ENCODE measurements at regions not wholly inside any gene's neighbourhood (a gene's known extent, or its start where the extent isn't known, plus 50 kb on each side); places are given as distances from the start of the nearest gene placed in this dataset.

DNA sequence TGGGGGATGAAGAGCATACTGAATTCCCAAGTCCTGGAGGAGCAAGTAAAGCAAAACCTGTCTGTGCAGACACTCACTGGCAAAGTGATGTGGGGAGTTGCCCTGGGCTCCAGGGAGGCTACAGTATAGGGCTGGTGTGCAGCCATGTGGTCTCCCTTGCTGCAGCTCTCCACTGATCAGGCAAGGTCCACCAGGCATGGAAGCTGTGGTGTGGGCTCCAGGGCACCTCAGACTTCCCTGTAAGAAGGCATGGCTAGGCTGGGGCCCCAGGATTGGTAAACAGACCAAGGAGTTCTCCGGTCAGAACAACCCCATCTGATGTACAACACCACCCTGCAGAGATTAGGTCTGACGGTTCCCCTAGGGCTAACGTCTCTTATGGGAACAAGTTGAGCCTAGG is 241.9 kb upstream of the NDST4 start:
- DNase-seq (ENCODE audit: low read depth, low spot score) = no peak
- ChIA-PET CTCF (no interaction called here), POLR2A (no interaction called here)
- TF ChIP-seq CTCF (IDR thresholded peaks at IDR 0.05; ENCODE audit: insufficient read depth, low read length, missing control alignments) = no peak
- no peak overlapping the region for H3K4me3 ChIP-seq (ENCODE audit: low read depth, low read length)

DNA sequence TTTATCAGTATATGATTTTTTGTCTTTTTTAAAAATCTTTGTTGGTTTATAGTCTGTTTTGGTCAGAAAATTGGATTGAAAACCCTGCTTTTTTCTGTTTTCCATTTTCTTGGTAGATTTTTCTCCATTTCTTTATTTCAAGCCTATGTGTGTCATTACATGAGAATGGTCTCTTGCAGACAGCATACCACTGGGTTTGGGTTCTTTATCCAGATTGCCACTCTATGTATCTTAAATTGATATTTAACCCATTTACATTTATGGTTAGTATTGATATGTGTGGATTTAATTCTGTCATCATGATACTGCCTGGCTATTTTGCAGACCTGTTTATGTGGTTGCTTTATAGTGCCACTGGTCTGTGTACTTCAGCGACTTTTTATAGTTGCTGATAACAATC is 239.9 kb upstream of the NDST4 start:
- H3K4me3 ChIP-seq (ENCODE audit: low read depth, low read length) = no peak overlapping the region
- no peak for DNase-seq (ENCODE audit: low read depth, low spot score)
- CTCF ChIA-PET = no interaction called here
- TF ChIP-seq CTCF (IDR thresholded peaks at IDR 0.05; ENCODE audit: insufficient read depth, low read length, missing control alignments) = no peak
- POLR2A ChIA-PET = no interaction called here

DNA sequence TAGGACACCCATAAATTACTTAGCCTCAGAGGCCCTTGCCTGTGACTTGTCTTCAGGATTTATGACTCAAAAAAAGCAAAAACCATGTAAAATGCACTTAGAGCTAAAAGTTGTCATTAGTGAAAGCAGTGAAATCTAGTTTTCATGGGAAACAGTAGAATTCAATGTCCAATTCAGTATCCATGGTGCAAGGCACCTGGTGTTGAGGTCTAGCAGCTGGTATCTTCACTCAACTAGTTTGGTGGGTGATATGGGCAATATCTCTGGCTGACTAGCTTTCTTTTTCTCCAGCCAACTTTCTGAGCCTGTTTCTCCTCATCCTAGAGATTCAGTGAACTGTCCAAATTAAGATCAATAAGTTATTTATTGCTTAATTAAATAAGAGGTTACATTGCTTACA is 229.8 kb upstream of the NDST4 start:
- H3K4me3 ChIP-seq (ENCODE audit: low read depth, low read length) = no peak overlapping the region
- POLR2A ChIA-PET = no interaction called here
- no peak for DNase-seq (ENCODE audit: low read depth, low spot score)
- CTCF ChIA-PET = no interaction called here
- no peak for TF ChIP-seq CTCF (IDR thresholded peaks at IDR 0.05; ENCODE audit: insufficient read depth, low read length, missing control alignments)

GRCh38 chr4:115334736-115335411 is 221.5 kb upstream of the NDST4 start:
- ChIA-PET POLR2A (no interaction called here), CTCF (no interaction called here)
- no peak for TF ChIP-seq CTCF (IDR thresholded peaks at IDR 0.05; ENCODE audit: insufficient read depth, low read length, missing control alignments)
- no peak for DNase-seq (ENCODE audit: low read depth, low spot score)
- no peak overlapping the region for H3K4me3 ChIP-seq (ENCODE audit: low read depth, low read length)

- TF ChIP-seq CTCF (IDR thresholded peaks at IDR 0.05; ENCODE audit: insufficient read depth, low read length, missing control alignments) = no peak
- CTCF ChIA-PET = no interaction called here
- no peak for DNase-seq (ENCODE audit: low read depth, low spot score)
- POLR2A ChIA-PET = no interaction called here
- no peak overlapping the region for H3K4me3 ChIP-seq (ENCODE audit: low read depth, low read length)
Observed at GRCh38 chr4:115332078-115332477, 218.7 kb upstream of the NDST4 start.

DNA sequence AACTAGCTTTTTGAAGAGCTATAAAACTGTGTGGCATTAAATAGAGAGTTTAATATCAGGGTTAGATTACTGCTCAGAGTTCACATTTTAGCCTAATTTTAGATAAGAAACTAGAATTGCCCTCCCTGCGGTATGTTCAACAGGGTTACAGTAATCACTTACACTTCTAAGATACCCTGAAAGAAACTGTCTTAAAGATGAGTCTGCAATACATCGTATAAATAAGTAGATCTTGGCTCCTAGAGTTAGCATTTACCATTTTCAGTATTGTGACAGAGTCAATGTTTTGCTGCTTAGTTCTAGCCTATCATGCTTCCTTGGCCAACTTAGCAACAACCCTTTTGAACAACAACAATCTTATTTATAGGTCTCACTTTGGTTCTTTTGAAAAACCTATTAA is 217.8 kb upstream of the NDST4 start:
- ChIA-PET POLR2A (no interaction called here), CTCF (no interaction called here)
- DNase-seq (ENCODE audit: low read depth, low spot score) = no peak
- TF ChIP-seq CTCF (IDR thresholded peaks at IDR 0.05; ENCODE audit: insufficient read depth, low read length, missing control alignments) = no peak
- H3K4me3 ChIP-seq (ENCODE audit: low read depth, low read length) = no peak overlapping the region

All from AG04449 (cell line).